ENCODE measurements at regions not wholly inside any gene's neighbourhood (a gene's known extent, or its start where the extent isn't known, plus 50 kb on each side); places are given as distances from the start of the nearest gene placed in this dataset.

DNA sequence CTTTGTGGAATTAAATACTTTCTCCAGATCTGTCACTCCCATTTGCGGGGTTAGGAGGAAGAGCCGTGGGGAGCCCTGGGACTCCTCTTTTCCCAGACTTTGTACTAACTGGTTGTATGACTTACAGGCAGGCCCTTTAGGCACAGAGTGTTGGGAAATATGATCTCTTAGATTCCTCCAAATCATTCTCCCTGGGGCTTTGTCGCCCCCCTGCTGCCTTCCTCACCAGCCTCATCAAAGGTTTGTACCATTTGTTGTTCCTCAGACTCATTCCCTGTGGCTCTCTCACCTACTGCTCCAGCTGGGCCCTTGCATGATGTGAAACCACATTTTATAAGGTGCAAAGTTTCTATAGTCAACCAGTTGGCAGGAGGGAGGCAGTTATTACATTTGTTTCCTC, 56.4 kb downstream of the CRYGS start:
- TF ChIP-seq, protein P1, sequence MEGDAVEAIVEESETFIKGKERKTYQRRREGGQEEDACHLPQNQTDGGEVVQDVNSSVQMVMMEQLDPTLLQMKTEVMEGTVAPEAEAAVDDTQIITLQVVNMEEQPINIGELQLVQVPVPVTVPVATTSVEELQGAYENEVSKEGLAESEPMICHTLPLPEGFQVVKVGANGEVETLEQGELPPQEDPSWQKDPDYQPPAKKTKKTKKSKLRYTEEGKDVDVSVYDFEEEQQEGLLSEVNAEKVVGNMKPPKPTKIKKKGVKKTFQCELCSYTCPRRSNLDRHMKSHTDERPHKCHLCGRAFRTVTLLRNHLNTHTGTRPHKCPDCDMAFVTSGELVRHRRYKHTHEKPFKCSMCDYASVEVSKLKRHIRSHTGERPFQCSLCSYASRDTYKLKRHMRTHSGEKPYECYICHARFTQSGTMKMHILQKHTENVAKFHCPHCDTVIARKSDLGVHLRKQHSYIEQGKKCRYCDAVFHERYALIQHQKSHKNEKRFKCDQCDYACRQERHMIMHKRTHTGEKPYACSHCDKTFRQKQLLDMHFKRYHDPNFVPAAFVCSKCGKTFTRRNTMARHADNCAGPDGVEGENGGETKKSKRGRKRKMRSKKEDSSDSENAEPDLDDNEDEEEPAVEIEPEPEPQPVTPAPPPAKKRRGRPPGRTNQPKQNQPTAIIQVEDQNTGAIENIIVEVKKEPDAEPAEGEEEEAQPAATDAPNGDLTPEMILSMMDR (IDR thresholded peaks at IDR 0.05; ENCODE audit: poor library complexity), result no peak
- no peak for TF ChIP-seq EZH2 (IDR thresholded peaks at IDR 0.05; ENCODE audit: borderline replicate concordance)

Data from hepatocyte (in vitro differentiated cells).